ENCODE measurements at regions not wholly inside any gene's neighbourhood (a gene's known extent, or its start where the extent isn't known, plus 50 kb on each side); places are given as distances from the start of the nearest gene placed in this dataset.
"Not testable (repeated sequence)": the region's sequence is repeated elsewhere in the genome, so short reads cannot be mapped to it uniquely, and the experiment has no call there.

DNA sequence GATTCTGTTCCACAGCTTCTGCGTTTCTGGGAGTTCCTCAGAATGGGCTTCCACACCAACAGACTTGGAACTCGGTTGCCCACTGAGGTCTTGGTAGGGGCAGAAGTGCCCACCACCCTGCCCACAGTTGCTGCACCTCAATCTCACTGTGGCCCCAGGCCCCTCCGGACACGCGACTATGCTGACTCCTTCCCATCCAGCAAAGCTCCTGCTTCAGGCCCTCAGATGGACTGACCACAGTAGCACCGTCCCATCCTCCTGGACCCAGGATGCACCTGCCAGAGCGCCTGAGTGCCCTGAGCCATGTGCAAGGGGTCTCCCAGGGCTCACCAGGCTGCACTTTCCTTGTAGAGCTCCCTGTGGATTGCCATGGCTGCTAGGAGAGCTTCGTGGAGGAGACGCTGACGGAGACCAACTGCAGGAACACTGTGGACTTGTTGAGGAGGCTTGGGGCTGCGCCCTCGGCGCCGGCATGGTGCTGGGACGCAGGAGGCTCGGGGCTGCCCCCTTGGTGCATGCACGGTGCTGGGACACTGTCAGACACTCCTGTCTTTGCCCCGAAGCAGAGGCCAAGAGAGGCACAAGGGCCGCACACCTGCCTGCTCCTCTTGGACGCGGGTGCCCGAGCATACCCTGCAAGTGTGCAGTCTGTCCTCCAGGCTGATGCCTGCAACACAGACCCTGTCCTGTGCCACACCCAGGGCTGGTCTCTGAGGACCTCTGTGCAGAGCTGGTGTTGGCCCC is 201.3 kb downstream of the LIPI start:
- H3K27me3 ChIP-seq (ENCODE audit: control insufficient read depth in 5 of 5, insufficient read depth in 4 of 5, low read length in 5 of 5); H3K4me3 ChIP-seq (ENCODE audit: low read depth in 1 of 5, low read length in 5 of 5); H3K4me1 ChIP-seq (ENCODE audit: control insufficient read depth in 5 of 5, insufficient read depth in 5 of 5, low read length in 5 of 5); H3K9me3 ChIP-seq (ENCODE audit: control insufficient read depth in 5 of 5, low read length in 5 of 5); H3K9ac ChIP-seq (ENCODE audit: low read length in 5 of 5); H3K36me3 ChIP-seq (ENCODE audit: control insufficient read depth in 5 of 5, insufficient read depth in 5 of 5, low read length in 5 of 5); H3K27ac ChIP-seq (ENCODE audit: low read depth, low read length): not testable (repeated sequence)

DNA sequence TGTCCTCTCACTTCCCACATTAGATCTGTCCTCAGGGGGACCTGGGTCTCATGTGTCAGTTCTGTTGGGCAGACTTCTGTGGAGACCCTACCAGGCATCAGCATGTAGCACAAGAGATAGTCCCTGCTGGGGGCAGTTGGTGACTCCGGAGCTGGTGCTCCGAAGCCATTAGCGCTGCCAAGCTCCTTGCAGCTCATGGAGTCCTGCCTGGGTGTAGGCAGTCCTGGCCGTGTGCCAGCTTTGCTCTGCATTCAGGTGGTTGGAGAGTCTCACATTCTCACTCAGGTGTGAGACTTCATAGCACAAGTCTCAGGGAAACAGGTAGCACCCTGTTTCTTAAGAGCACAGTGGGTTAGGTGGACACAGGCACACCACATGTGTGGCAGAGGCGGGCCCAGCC is 202.3 kb downstream of the LIPI start:
- H3K4me1 ChIP-seq (ENCODE audit: control insufficient read depth in 5 of 5, insufficient read depth in 5 of 5, low read length in 5 of 5); H3K27me3 ChIP-seq (ENCODE audit: control insufficient read depth in 5 of 5, insufficient read depth in 4 of 5, low read length in 5 of 5); H3K4me3 ChIP-seq (ENCODE audit: low read depth in 1 of 5, low read length in 5 of 5); H3K9ac ChIP-seq (ENCODE audit: low read length in 5 of 5); H3K9me3 ChIP-seq (ENCODE audit: control insufficient read depth in 5 of 5, low read length in 5 of 5); H3K36me3 ChIP-seq (ENCODE audit: control insufficient read depth in 5 of 5, insufficient read depth in 5 of 5, low read length in 5 of 5); H3K27ac ChIP-seq (ENCODE audit: low read depth, low read length): not testable (repeated sequence)

DNA sequence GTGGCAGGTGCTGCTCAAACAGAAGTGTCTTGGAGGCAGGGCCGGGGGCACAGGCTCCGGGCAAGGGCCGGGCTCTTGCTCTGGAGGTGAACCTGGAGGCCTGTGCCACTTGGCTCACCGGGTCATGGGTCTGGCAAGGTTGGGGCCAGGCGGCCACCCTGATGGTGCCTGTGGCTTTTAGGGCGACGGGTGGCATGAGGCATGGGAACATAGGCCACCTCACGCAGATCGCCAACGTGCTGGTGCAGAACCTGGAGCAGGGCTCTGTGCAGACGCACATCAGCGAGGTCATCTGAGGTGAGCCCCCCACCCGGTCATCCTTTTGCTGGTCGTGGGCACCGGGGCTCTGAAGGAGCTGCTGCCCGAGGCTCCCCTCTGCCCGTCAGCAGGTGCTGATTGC is 202.7 kb downstream of the LIPI start:
- H3K27ac ChIP-seq (ENCODE audit: low read depth, low read length); H3K36me3 ChIP-seq (ENCODE audit: control insufficient read depth in 5 of 5, insufficient read depth in 5 of 5, low read length in 5 of 5); H3K4me3 ChIP-seq (ENCODE audit: low read depth in 1 of 5, low read length in 5 of 5); H3K27me3 ChIP-seq (ENCODE audit: control insufficient read depth in 5 of 5, insufficient read depth in 4 of 5, low read length in 5 of 5); H3K4me1 ChIP-seq (ENCODE audit: control insufficient read depth in 5 of 5, insufficient read depth in 5 of 5, low read length in 5 of 5); H3K9ac ChIP-seq (ENCODE audit: low read length in 5 of 5); H3K9me3 ChIP-seq (ENCODE audit: control insufficient read depth in 5 of 5, low read length in 5 of 5): not testable (repeated sequence)

DNA sequence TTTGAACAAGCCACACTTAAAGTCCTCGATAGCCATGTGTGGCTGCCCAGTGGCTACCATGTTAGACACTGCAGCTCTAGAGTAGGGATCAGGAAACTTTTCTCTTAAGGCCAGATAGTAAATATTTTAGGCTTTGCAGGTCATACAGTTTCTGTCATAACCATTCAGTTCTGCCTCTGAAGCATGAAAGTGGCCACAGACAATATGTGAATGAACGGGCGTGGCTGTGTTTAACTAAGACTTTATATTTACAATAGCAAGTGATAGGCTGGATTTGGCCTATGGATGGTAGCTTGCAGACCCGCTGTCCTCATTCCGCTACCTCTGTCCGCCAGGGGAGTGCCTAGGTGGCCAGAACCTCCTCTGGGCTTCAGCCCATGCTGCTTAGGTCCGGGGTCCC is 204.6 kb downstream of the LIPI start:
- H3K27me3 ChIP-seq (ENCODE audit: control insufficient read depth in 5 of 5, insufficient read depth in 4 of 5, low read length in 5 of 5); H3K27ac ChIP-seq (ENCODE audit: low read depth, low read length); H3K4me1 ChIP-seq (ENCODE audit: control insufficient read depth in 5 of 5, insufficient read depth in 5 of 5, low read length in 5 of 5); H3K9me3 ChIP-seq (ENCODE audit: control insufficient read depth in 5 of 5, low read length in 5 of 5); H3K4me3 ChIP-seq (ENCODE audit: low read depth in 1 of 5, low read length in 5 of 5); H3K36me3 ChIP-seq (ENCODE audit: control insufficient read depth in 5 of 5, insufficient read depth in 5 of 5, low read length in 5 of 5); H3K9ac ChIP-seq (ENCODE audit: low read length in 5 of 5): not testable (repeated sequence)

DNA sequence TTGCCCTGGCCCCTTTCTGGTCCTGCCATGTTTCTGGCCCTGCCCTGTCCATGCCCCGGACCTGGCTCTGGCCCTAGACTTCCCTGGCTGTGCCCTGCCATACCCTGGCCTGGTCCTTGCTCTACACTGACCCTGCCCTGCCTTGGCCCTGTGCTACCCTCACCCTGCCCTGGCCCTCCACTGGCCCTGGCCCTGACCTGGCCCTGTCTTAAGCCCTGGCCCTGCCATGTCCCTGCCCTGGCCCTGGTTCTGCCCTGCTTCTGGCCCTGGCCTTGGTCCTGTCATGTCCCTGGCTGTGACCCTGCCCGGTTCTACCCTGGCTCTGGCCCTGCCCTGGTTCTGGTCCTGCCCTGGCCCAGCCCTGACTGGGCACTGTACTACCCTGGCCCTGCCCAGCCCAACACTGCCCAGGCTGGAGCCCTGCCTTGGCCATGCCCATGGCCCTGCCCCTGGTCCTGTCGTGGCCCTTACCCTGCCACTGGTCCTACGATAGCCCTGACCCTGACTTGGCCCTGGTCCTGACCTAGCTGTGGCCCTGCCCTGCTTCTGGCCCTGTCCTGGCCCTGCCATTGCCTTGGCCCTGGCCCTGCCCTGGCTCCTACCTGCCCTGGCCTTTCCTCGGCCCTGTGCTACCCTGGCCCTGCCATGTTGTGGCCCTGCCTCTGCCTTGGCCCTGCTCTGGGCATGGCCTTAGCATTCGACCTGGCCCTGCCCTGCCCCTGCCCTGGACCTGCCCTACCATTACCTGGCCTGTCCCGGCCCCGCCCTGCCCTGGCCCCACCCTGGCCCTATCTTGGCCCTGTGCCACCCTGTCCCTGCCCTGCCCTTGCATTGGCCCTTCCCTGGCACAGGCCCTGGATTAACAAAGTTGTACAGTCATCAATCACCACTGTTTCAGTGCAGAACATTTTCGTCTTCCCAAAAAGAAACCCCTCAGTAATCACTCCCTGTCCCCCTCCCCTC is 223.5 kb downstream of the LIPI start:
- not testable (repeated sequence) for H3K36me3 ChIP-seq (ENCODE audit: control insufficient read depth in 5 of 5, insufficient read depth in 5 of 5, low read length in 5 of 5); H3K27ac ChIP-seq (ENCODE audit: low read depth, low read length); H3K9me3 ChIP-seq (ENCODE audit: control insufficient read depth in 5 of 5, low read length in 5 of 5); H3K27me3 ChIP-seq (ENCODE audit: control insufficient read depth in 5 of 5, insufficient read depth in 4 of 5, low read length in 5 of 5); H3K9ac ChIP-seq (ENCODE audit: low read length in 5 of 5); H3K4me3 ChIP-seq (ENCODE audit: low read depth in 1 of 5, low read length in 5 of 5); H3K4me1 ChIP-seq (ENCODE audit: control insufficient read depth in 5 of 5, insufficient read depth in 5 of 5, low read length in 5 of 5)

DNA sequence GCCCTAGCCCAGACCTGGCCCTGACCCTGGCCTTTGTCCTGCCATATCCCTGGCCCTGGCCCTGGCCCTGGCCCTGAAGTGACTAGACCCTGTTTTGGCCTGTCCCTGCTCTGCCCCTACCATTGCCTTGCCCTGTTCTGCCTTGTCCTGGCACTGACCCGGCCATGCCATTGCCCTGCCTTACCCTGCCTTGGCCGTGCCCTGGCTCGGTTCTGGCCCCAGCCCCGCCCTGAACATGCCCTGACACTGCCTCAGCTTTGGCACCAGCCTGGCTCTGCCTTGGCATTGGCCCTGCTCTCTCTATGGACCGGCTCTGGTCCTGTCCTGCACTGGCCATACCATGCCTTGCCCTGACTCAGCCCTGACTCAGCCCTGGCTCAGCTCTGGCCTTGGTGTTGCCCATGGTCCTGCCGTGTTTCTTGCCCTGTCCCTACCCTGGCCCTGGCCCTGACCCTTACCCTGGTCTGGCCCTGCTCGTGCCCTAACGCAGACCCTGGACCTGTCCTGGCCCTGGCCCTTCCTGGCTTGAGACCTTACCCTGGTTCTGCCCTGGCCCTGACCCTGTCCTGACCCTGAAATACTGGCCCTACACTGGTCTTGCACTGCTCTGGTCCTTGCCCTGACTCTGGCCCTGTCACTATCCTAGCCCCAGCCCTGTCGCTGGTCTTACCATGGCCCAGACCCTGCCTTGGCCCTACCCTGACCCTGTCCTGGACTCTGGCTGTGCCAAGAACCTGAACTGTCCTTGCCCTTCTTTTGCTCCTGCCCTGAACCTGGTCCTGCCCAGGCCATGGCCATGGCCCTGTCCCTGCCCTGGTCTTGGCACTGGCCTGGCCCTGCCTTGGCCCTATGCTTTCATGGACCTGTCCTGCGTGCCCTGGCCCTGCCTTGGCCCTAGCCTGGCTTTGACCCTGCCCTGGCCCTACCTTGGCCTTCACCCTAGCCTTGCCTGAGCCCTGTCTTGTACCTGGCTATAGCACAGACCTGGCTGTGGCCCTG is 224.6 kb downstream of the LIPI start:
- H3K27ac ChIP-seq (ENCODE audit: low read depth, low read length); H3K27me3 ChIP-seq (ENCODE audit: control insufficient read depth in 5 of 5, insufficient read depth in 4 of 5, low read length in 5 of 5); H3K9ac ChIP-seq (ENCODE audit: low read length in 5 of 5); H3K36me3 ChIP-seq (ENCODE audit: control insufficient read depth in 5 of 5, insufficient read depth in 5 of 5, low read length in 5 of 5); H3K9me3 ChIP-seq (ENCODE audit: control insufficient read depth in 5 of 5, low read length in 5 of 5); H3K4me1 ChIP-seq (ENCODE audit: control insufficient read depth in 5 of 5, insufficient read depth in 5 of 5, low read length in 5 of 5); H3K4me3 ChIP-seq (ENCODE audit: low read depth in 1 of 5, low read length in 5 of 5): not testable (repeated sequence)

DNA sequence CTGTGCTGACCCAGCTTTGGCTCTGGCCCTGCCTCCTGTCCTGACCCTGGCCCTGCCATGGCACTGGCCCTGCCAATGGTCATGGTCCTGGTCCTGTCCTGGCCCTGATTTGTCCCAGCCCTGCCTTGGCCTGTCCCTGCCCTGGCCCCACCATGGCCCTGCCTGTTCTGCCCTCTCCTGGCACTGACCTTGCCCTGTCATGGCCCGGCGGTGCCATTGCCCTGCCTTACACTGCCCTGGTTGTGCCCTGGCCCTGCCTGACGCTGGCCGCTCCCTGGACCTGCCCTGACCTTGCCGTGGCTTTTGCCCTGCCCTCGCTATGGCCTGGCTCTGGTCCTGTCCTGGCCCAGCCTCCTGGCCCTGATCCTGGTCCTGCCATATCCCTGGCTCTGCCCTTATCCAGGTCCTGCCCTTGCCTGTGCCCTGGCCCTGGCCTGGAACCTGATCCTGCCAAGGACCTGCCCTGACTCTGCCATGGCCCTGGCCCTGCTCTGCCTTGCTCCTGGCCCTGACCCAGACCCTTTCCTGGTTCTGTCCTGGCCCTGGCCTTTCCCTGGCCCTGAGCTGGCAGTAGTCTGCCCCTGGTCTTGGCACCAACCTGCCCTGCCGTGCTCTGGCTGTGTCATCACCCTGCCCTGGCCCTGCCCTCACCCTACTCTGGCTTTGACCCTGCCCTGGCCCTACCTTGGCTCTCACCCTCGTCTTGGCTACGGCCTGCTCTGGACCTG is 225.5 kb downstream of the LIPI start:
- H3K4me1 ChIP-seq (ENCODE audit: control insufficient read depth in 5 of 5, insufficient read depth in 5 of 5, low read length in 5 of 5); H3K9me3 ChIP-seq (ENCODE audit: control insufficient read depth in 5 of 5, low read length in 5 of 5); H3K36me3 ChIP-seq (ENCODE audit: control insufficient read depth in 5 of 5, insufficient read depth in 5 of 5, low read length in 5 of 5); H3K9ac ChIP-seq (ENCODE audit: low read length in 5 of 5); H3K27me3 ChIP-seq (ENCODE audit: control insufficient read depth in 5 of 5, insufficient read depth in 4 of 5, low read length in 5 of 5); H3K4me3 ChIP-seq (ENCODE audit: low read depth in 1 of 5, low read length in 5 of 5); H3K27ac ChIP-seq (ENCODE audit: low read depth, low read length): not testable (repeated sequence)

DNA sequence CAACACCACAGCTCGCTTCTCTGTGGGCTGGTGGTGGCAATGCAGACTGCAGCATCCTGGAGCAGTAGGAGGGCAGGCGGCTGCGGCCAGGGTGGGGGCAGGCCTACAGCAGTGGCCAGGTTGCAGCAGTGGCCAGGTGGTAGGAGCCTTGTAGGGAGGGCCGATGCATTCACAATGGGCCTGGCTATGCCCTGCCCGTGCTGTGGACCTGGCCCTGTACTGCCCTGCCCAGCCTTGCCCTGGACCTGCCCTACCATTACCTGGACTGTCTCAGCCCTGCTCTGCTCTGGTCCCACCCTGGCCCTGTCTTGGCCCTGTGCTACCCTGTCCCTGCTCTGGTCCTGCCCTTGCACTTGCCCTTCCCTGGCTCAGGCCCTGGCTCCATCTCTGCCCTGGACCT is 226.0 kb downstream of the LIPI start:
- not testable (repeated sequence) for H3K9ac ChIP-seq (ENCODE audit: low read length in 5 of 5); H3K4me3 ChIP-seq (ENCODE audit: low read depth in 1 of 5, low read length in 5 of 5); H3K27me3 ChIP-seq (ENCODE audit: control insufficient read depth in 5 of 5, insufficient read depth in 4 of 5, low read length in 5 of 5); H3K36me3 ChIP-seq (ENCODE audit: control insufficient read depth in 5 of 5, insufficient read depth in 5 of 5, low read length in 5 of 5); H3K9me3 ChIP-seq (ENCODE audit: control insufficient read depth in 5 of 5, low read length in 5 of 5); H3K27ac ChIP-seq (ENCODE audit: low read depth, low read length); H3K4me1 ChIP-seq (ENCODE audit: control insufficient read depth in 5 of 5, insufficient read depth in 5 of 5, low read length in 5 of 5)

DNA sequence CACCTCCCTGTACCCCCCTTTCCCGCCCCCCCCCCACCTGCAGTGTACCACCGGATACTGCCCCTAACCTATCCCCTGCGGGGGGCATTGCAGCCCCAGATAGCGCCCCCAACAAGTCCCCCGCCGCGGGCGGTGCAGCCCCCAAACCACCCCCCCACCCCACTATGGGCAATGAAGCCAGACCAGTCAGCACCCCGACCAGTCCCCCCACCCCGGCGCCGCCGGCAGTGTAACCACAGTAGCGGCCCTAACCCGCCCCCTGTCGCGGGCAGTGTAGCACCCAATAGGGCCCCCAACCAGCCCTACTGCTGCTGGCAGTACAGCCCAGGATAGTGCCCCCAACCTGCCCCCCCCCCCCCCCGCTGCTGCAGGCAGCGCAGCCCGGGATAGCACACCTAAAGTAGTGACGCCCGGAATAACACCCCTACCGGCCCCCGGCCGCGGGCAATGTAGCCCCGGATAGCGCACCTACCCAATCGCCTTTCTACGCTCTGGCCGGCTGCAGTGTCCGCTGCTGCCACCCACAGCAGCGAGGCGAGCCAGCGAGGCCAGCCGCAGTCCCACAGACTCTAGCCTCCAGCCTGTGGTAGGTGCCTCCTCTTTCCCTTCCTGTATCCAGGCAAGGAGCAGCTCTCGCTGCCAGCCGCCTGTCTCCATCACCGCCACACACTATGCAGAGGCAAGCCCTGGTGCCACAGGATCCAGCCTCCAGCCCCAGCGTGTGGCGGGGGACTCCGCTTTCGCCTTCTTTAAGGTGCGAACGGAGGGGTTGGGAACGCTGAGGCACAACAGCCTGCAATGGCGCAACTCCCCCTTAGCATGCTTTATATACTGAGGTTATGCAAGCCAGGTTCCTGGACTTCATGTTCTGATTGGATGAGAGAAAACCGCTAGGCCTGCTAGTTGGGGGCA is 229.3 kb downstream of the LIPI start:
- not testable (repeated sequence) for H3K9me3 ChIP-seq (ENCODE audit: control insufficient read depth in 5 of 5, low read length in 5 of 5); H3K27me3 ChIP-seq (ENCODE audit: control insufficient read depth in 5 of 5, insufficient read depth in 4 of 5, low read length in 5 of 5); H3K4me3 ChIP-seq (ENCODE audit: low read depth in 1 of 5, low read length in 5 of 5); H3K9ac ChIP-seq (ENCODE audit: low read length in 5 of 5); H3K27ac ChIP-seq (ENCODE audit: low read depth, low read length); H3K36me3 ChIP-seq (ENCODE audit: control insufficient read depth in 5 of 5, insufficient read depth in 5 of 5, low read length in 5 of 5); H3K4me1 ChIP-seq (ENCODE audit: control insufficient read depth in 5 of 5, insufficient read depth in 5 of 5, low read length in 5 of 5)

Measured in subcutaneous abdominal adipose tissue (tissue), 5 donors.